HS-27A (cell line): ENCODE measurements at regions not wholly inside any gene's neighbourhood (a gene's known extent, or its start where the extent isn't known, plus 50 kb on each side); places are given as distances from the start of the nearest gene placed in this dataset.
"Not testable (repeated sequence)": the region's sequence is repeated elsewhere in the genome, so short reads cannot be mapped to it uniquely, and the experiment has no call there.

ENCODE experiments used
- DNase-seq: peaks from one replicate; pipeline ENCODE4 v3.0.0-alpha.2; 2012; ENCODE audit warnings: low read depth, missing footprints

DNA sequence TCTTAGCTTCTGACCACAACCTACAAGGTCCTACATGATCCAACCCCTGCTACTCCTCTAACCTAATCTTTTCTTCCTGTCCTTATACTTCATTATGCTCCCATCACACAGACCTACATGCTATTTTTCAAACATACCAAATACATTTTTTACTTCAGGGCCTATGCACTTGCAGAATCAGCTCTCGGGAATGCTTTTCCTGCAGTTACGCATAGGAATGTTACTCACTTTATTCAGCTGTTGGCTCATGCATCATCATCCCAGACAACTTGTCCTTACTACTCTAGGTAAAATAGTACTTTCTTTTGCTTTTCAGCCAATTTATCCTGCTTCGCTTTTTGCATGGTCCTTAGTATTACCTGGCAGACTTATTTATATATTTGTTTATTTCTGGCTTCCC, 105.6 kb downstream of the OXSM start:
- peak; percentile 71 for DNase-seq

DNA sequence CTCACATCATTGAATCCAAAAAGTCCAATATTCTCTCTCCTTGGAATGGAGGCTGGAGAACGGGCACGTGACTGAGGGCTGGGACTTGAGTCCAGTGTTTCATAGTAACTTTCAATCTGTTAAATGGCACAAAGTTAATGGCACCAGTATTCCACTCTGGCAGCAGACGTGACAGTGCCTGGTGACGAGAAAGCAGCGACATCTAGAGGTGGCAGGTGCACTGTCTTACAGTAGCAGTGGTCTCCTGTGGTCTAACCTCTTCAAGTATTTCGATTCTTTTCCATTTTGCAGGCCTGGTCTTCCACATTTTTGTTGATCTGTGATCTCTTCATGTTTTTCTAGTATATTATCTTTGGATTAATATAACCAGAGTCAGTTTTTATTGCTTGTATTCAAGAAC, 107.1 kb downstream of the OXSM start:
- peak; percentile 38 for DNase-seq

DNA sequence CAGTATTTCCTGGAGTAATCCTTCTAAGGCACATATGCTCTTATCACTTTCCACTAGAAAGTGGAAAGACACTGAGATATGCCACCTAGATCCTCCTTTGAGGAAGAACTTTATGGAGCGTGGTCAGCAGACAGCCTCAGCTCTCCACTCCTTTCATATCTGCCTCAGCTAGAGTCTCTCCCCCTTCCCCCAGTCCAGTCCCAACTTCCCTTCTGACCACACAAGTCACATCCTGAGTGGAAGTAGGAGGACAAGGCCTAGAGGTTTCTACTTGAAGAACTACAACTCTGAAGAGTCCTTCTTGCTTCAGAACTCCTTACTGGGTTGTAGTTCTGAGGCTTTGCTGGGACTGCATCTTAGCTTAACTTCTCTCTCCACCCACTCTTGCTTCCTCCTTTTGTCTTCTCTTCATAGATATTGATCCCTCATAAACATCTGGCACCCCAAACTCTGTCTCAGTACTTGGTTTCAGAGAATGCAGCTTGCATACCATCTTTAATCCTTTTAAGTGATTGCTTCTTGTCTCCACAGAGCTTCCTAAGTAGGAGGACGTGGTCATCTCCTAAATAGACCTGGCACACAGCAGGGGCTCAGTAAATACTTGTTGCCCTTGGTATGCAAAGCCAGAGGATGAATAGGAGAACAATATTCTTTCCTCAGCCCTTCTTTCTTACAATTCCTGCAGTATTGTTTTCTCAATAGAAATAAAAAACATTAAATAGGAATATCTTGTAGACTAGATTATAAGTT, 109.6 kb downstream of the OXSM start:
- no peak for DNase-seq

DNA sequence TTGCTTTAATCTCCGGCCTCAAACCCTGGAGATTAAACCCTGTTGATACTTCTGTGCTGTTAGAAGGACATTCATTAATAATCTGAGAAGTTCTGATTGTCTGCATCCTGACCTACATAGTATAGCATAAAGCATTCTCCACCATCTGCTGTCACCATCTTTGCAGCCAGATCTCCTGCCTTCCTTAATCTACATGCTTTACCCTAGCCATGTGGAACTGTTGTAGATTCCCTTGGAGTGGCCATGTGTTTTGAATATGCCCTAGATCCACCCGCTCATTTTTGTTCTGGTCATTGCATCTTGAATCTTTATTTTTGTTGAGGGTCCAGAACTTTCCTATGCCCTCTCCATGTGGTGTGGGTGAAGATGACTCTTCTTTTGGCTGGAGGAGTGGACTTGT, 110.3 kb downstream of the OXSM start:
- DNase-seq, result no peak

DNA sequence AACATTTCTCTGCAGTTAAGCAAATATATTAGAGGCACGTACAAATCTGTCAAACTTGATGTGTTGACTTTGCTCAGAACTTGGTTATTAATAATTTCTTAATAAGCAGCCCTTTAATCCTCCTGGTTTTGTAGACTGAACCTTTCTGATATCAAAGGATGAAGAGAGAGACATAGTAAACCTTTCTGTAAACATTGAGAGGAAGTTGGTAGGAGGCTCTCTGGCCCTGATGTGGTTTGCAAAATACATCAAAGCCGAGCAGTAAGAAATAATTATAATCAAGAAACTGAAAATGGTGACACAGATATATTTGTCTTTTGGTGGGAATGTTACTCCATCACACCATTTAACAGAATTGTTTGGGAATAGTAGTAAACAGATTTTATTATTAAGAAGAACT, 111.9 kb downstream of the OXSM start:
- no peak for DNase-seq

DNA sequence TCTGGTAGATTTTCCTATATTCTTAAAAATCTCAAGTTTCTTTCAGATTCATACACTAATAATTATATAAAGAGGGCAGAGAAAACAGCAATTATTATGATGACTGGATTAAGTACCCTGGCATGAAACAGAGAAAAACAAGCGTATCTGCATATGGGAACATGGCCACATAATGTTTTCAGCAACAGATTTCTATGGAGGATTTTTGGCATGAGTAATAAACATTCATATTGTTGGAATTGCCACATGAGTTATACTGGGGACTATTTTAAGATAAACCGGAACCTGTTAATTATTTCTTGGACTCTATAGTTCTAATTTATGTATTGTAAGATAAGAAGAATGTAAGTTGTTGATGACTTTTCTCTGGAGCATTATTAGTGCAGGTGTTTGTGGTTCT, 112.7 kb downstream of the OXSM start:
- no peak for DNase-seq

DNA sequence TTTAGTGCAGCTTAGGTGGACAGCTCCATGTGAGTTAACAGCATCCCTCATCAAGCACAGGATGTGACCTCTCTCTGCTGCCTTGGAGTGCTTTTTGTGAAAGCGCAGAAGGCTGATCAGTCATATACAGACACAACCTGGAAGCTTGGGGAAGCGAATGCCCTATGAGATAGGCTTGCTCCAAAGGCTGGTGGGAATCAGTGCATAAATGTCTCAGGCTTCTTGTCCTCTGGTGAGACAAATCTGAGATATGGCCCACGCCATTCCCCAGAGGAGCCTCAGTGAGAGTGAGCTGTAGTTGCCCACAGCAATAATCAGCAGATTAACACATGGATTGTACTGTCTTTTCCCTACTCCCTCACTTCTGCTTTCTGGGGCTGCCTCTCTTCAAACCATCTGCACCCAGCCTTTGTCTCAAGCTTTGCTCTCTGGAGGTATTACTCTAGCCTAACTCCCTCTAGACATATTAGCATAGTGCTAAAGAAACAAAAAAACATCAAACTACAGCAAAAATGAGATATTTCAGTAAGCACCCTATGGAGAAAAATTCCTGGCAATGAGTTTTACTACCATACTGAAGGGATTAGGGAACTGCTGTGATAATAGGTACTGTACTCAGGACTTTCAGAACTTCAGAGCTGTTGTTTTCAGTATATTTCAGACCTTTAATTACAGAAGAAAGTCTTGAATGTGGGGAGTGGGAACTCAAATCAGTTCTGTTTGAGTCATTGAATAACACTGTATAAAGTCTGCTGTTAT, 113.7 kb downstream of the OXSM start:
- DNase-seq, result no peak

DNA sequence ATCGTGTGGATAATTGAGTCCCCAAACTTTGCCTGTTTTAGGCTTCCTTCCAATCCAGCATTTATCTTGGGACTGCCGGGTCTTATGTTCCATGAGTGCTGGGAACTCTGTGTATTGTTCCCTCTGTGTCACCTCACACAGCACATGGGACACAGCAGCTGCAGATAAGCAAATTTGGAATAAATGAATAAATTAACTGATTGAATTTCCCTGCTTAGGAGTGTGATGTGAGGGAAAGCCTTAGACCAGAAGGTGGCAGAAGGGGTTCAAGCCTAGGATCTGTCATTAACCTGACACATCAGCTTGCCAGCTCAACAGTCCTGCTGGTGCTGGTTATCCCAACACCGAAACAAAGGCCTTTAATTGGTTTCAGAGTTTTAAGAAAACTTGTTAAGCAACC, 114.3 kb downstream of the OXSM start:
- DNase-seq, result no peak

DNA sequence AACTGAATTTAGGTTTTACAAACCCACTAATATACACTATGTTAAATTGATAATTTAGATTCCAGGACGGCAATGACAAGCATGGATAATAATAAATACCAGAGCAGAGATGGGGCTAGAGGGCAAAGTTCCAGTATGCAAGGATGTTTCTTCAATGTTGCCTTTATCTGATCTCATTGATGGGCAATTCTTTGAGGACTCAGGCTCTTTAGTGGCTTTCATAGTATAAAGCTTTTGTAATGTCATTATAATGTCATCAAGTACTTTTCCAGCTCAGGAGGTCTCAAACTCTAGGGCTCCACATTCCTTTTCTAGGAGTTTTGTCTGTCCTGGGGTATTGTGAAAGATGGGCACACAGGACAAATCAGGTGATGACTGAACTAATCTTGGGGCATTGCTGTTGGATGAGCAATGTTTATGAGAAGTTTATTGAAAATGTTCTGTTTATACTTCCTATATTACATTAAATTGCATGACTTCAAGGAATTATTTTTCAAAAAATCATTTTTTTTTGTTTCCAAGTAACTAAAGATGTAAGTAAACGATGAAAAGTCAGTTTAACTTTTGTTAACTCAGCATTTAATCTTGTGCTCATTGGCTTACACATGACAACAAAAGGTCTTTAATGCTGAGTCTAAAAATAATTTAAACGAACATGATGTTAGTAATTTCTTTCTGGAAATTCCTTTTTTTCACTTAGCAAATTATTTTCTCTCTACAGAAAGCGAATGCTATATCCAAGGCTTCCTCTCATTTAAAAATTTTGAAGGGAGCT, 116.4 kb downstream of the OXSM start:
- no peak for DNase-seq

DNA sequence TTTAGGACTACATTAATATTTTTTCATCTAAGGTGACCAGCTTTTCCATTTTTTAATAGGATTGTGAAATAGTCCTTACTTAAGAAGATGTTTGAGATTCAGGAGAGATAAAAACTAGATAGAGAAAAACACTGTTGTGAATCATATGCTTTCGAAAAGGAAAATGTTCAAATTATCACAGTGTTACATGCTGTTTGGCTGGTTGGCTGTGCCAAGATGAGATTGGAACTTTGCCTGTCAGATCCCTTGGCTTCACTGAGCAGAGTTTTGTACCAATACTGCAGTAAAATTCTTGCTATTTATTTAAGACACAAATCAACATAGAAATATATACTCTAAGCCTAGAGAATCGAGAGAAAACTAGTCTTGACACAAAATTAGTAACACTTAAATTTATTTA, 117.2 kb downstream of the OXSM start:
- DNase-seq, result no peak

DNA sequence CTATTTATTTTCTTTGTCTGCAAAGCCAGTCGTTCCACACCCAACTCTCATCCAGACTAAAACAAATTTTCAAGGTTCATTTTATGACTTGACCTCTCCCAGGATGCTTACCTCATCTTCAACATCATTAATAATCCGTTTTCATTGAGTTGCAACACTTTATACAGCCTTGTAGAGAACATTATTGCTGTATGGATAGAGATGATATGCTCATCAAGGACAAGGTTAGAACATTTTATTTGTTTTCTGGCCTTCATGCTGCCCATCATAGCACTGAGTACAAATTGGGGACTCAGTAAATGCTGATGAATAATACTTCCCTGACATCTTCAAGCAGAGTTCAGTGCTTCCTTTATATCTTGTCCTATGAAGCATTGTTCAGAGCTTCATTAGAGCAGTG, 120.2 kb downstream of the OXSM start:
- no peak for DNase-seq

DNA sequence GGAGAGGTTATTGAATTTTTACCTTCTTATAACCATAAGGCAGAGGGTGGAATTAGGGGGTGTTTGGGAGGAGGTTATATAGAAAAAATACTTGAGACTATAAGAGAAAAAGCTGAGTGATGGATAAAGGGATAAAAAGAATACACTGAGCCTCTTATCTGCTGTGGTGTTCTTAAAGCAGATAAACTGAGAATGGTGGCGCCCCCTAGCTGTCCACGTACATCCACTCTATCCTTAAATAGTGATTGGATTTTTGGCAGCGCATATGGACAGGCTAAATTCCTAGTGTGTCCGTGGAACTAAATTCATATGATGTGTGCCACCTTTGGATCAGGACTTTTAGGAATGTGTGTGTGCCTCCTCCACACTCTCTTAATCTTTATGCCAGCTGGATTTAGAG, 121.1 kb downstream of the OXSM start:
- DNase-seq, result no peak

DNA sequence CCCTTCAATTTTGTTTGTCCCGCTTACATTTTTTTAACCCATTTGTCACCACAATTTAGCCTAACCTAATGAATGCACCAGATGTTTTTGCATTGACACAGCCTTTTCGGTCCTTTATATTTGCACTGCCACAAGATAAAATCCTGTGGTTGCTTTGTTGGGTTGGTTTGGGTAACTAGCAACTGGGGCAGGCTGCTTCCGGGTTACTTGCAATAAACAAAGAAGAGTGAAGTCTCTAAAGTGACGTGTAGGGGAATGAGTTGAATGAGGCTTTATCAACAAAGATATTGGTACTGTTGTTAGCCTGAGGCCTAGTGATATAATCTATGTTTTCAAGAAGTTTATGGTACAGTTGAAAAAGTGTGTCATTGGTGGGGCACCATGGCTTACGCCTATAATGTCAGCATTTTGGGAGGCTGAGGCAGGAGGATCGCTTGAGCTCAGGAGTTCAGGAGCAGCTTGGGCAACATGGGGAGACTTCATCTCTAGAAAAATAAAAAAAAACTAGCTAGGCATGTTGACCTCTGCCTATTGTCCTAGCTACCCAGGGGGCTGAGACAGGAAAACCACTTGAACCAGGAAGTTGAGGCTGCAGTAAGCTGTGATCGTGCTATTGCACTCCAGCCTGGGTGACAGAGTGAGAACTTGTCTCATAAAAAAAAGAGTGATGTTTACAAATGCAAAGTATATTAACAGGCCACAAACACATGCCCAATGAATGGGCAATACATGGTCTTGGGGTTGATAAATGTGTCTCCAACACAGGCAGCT, 121.8 kb downstream of the OXSM start:
- no peak for DNase-seq

DNA sequence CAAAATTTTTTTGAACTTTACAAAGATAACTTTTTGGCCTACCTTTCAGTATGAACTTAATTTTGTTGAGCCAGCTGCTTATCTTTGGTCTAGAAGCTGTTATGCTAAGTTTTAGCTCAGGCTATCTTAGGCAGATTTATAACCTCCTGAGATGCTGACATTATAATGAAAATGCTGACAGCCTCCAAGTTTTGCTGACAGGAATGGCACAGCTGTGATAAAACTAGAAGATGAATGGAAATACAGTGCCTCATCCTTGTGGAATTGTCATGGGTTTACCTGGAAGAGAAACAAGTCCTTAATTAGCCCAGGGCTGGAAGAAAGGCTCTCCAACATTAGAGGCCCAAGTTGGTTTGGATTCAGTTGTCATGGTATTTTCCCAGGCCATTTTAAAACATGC, 123.3 kb downstream of the OXSM start:
- no peak for DNase-seq

DNA sequence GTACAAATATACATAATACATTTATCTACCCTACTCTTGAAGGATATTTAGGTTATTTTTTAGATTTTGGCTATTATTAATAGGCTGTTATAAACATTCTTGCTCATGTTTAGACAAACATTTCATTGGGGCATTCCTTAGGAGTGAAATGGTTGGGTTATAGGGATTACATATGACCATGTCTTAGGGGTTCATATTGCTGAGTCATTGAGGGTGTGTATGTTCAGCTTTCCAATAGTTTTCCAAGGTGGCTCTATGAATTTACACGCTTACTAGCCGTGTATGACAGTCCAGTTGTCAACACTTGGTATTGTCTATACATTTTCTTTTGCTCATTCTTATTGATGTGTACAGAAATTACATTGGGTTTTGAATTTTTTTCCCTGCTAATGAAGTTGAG, 125.8 kb downstream of the OXSM start:
- no peak for DNase-seq

DNA sequence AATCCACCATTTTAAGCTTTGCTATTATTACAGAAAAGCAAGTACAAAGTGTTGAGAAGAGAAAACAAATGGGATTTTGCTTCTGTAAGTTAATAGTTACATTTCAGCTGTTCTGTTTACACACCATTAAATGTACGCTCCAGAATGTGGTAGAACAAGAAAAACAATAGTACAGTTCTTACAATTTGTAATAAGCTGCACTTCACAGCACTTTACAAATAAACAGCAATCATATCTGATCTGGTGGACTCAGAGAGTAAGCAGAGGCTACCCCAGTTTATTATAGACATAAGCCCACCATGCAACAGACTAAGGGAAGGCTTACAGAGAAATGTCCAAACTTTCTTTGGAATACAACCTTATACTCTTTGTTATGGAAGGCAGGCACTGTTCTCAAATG, 126.4 kb downstream of the OXSM start:
- no peak for DNase-seq

DNA sequence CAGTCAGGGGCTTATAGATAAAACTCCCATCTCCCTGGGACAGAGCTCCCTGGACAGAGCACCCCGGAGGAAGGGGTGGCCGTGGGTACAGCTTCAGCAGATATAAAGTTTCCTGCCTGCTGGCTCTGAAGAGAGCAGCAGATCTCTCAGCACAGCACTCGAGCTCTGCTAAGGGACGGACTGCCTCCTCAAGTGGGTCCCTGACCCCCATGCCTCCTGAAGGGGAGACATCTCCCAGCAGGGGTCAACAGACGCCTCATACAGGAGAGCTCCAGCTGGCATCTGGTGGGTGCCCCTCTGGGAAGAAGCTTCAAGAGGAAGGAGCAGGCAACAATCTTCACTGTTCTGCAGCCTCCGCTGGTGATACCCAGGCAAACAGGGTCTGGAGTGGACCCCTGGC, 142.1 kb downstream of the OXSM start:
- DNase-seq, result not testable (repeated sequence)

DNA sequence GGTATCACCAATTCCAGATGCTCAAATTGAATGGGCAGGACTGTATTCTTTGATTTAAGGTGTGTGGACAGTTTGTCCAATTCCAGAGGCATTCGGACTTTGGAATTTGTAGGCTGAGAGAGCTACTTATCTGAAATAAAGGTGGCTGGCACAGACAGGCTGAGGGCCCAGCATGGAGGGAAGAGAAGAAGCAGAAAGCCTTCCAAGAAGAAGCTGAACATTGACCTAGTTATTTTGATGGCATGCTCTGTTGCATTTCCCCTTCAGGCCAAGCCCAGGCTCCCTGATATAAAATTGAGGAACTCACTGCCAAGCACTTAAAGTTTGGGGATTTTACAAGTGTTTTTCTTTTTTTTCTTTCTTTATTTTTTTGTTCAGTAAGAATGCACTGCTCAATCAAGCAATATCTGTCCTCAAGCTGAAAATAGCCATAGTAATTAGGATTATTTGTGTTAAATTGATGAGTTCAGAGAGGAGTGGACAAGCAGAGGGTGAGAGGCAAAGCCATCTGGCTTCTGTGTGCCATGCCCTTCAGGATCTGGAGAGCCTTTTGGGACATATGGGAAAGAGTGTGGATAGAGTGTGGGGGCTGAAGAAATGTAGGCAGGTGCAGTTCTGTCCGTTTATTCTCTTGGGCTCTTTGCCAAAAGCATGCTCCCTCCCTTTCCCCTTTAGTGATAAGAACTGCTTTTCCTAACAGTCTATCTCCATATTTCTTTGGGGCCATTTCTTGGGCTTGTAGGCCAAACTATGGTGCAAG, 148.9 kb downstream of the OXSM start:
- DNase-seq, result no peak

DNA sequence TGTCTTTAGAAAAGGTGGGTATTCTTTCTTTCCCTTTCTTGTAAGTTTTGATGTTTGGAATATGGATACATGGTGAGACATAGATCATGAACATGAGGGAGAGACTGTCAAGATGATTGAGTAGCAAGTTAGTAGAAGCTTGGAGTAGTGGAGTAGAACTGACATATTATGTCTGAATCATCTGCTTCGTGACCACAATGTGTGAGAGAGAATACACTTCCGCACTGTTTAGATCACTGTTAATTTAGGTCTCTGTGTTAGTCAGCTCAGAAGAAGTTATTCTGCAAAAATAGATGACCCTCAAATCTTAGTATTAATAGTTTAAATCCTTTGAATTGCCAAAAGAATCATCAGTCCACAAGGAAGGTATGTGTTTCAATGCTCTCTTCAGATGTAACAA, 151.0 kb downstream of the OXSM start:
- no peak for DNase-seq

DNA sequence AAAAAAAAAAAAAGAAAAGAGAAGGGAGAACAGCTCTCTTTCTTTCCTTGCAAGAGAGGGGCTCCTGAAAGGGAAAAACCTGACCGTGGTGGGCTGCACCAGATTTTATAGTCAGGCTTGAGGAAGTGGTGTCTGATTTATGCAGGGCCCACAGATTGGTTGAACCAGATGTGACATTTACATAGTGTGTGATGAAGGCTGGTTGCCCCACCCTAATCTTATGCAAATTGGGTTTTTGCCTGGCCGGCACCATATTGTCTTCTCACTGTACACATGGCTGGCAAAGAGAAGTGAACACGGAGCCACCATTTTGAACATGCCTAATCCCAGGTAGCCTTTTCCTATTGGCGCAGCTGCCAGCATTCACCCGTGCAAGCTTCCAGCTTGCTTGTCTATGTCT, 154.4 kb downstream of the OXSM start:
- DNase-seq, result peak; percentile 36

DNA sequence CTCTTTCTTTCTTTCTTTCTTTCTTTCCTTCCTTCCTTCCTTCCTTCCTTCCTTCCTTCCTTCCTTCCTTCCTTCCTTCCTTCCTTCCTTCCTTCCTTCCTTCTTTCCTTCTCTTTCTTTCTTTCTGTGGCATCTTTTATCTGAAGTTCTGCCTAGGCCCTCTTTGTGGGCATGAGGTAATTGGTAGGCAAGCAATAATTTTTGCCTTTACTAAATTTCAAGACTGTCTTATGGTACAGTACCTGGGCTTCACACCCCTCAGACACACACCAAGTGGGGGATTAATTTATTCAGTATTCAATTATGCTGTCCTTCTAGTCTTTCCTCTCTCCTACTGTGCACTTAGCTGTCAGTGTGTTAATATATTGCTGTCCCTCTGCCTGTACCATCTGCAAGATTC, 155.5 kb downstream of the OXSM start:
- no peak for DNase-seq

DNA sequence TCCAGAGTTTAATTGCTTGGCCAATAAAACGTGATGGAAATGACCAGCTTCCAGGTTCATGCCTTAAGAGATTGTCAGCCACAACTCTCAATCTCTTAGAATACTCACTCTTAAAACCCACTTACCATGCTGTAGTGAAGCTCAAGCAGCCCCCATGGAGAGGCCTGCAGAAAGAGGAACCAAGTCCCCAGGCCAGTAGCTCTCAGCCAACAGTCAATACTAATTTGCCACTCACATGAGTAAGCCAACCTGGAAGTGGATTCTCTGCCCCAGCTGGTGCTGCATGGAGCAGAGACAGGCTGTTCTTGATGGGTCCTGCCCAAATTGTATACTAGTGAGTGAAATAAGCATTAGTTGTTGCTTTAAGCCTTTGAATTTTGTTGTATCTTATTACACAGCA, 155.9 kb downstream of the OXSM start:
- DNase-seq, result no peak
